ENCODE measurements at regions not wholly inside any gene's neighbourhood (a gene's known extent, or its start where the extent isn't known, plus 50 kb on each side); places are given as distances from the start of the nearest gene placed in this dataset.
"Not testable (repeated sequence)": the region's sequence is repeated elsewhere in the genome, so short reads cannot be mapped to it uniquely, and the experiment has no call there.

- H3K36me3 ChIP-seq (ENCODE audit: control insufficient read depth, insufficient read depth, low read length); H3K9me3 ChIP-seq (ENCODE audit: control insufficient read depth, low read length); H3K4me1 ChIP-seq (ENCODE audit: control insufficient read depth, insufficient read depth, low read length): not testable (repeated sequence)
Measured at GRCh38 chr7:103981-104380, 88.4 kb upstream of the FAM20C start.

GRCh38 chr7:105002-105401 lies 87.4 kb upstream of the FAM20C start:
- Histone ChIP-seq H3K4me3 (ENCODE audit: low read length) (no peak overlapping the region), H3K9me3 (ENCODE audit: control insufficient read depth, low read length) (no peaks in the 10 kb centered on the region), H3K9ac (ENCODE audit: low read length) (no peak overlapping the region), H3K36me3 (ENCODE audit: control insufficient read depth, insufficient read depth, low read length) (no peaks in the 10 kb centered on the region), H3K4me1 (ENCODE audit: control insufficient read depth, insufficient read depth, low read length) (no peaks in the 10 kb centered on the region), H3K27me3 (ENCODE audit: control insufficient read depth, insufficient read depth, low read length) (no peaks in the 10 kb centered on the region)

More at GRCh38 chr7:103981-104380, 88.4 kb upstream of the FAM20C start:
- not testable (repeated sequence) for H3K4me3 ChIP-seq (ENCODE audit: low read length); H3K27me3 ChIP-seq (ENCODE audit: control insufficient read depth, insufficient read depth, low read length); H3K9ac ChIP-seq (ENCODE audit: low read length)

- Histone ChIP-seq H3K4me1 (ENCODE audit: control insufficient read depth, insufficient read depth, low read length) (no peaks in the 10 kb centered on the region), H3K27me3 (ENCODE audit: control insufficient read depth, insufficient read depth, low read length) (no peaks in the 10 kb centered on the region), H3K9me3 (ENCODE audit: control insufficient read depth, low read length) (no peaks in the 10 kb centered on the region), H3K36me3 (ENCODE audit: control insufficient read depth, insufficient read depth, low read length) (no peaks in the 10 kb centered on the region), H3K4me3 (ENCODE audit: low read length) (no peak overlapping the region), H3K9ac (ENCODE audit: low read length) (no peak overlapping the region)
Measured at GRCh38 chr7:106356-106755, 86.0 kb upstream of the FAM20C start.

- Histone ChIP-seq H3K9ac (ENCODE audit: low read length) (no peak overlapping the region), H3K36me3 (ENCODE audit: control insufficient read depth, insufficient read depth, low read length) (no peaks in the 10 kb centered on the region), H3K27me3 (ENCODE audit: control insufficient read depth, insufficient read depth, low read length) (no peaks in the 10 kb centered on the region), H3K4me3 (ENCODE audit: low read length) (no peak overlapping the region), H3K9me3 (ENCODE audit: control insufficient read depth, low read length) (no peaks in the 10 kb centered on the region), H3K4me1 (ENCODE audit: control insufficient read depth, insufficient read depth, low read length) (no peaks in the 10 kb centered on the region)
Measured at GRCh38 chr7:107233-107632, 85.1 kb upstream of the FAM20C start.

- no peaks in the 10 kb centered on the region for H3K27me3 ChIP-seq (ENCODE audit: control insufficient read depth, insufficient read depth, low read length)
- H3K9ac ChIP-seq (ENCODE audit: low read length), result no peak overlapping the region
- H3K9me3 ChIP-seq (ENCODE audit: control insufficient read depth, low read length), result no peaks in the 10 kb centered on the region
- no peak overlapping the region for H3K4me3 ChIP-seq (ENCODE audit: low read length)
- H3K36me3 ChIP-seq (ENCODE audit: control insufficient read depth, insufficient read depth, low read length), result no peaks in the 10 kb centered on the region
- H3K4me1 ChIP-seq (ENCODE audit: control insufficient read depth, insufficient read depth, low read length), result no peaks in the 10 kb centered on the region
Measured at GRCh38 chr7:107907-108306, 84.5 kb upstream of the FAM20C start.

- Histone ChIP-seq H3K4me1 (ENCODE audit: control insufficient read depth, insufficient read depth, low read length) (no peaks in the 10 kb centered on the region), H3K4me3 (ENCODE audit: low read length) (no peak overlapping the region), H3K36me3 (ENCODE audit: control insufficient read depth, insufficient read depth, low read length) (no peaks in the 10 kb centered on the region), H3K27me3 (ENCODE audit: control insufficient read depth, insufficient read depth, low read length) (no peaks in the 10 kb centered on the region), H3K9me3 (ENCODE audit: control insufficient read depth, low read length) (no peaks in the 10 kb centered on the region), H3K9ac (ENCODE audit: low read length) (no peak overlapping the region)
Measured at GRCh38 chr7:109094-109493, 83.3 kb upstream of the FAM20C start.

- H3K27me3 ChIP-seq (ENCODE audit: control insufficient read depth, insufficient read depth, low read length), result no peaks in the 10 kb centered on the region
- H3K9me3 ChIP-seq (ENCODE audit: control insufficient read depth, low read length), result no peaks in the 10 kb centered on the region
- H3K9ac ChIP-seq (ENCODE audit: low read length), result no peak overlapping the region
- H3K36me3 ChIP-seq (ENCODE audit: control insufficient read depth, insufficient read depth, low read length), result no peaks in the 10 kb centered on the region
- no peaks in the 10 kb centered on the region for H3K4me1 ChIP-seq (ENCODE audit: control insufficient read depth, insufficient read depth, low read length)
- H3K4me3 ChIP-seq (ENCODE audit: low read length), result no peak overlapping the region
Measured at GRCh38 chr7:109898-110556, 82.3 kb upstream of the FAM20C start.

GRCh38 chr7:110557-111232 lies 81.7 kb upstream of the FAM20C start:
- no peak overlapping the region for H3K4me3 ChIP-seq (ENCODE audit: low read length)
- no peaks in the 10 kb centered on the region for H3K27me3 ChIP-seq (ENCODE audit: control insufficient read depth, insufficient read depth, low read length)
- H3K4me1 ChIP-seq (ENCODE audit: control insufficient read depth, insufficient read depth, low read length), result no peaks in the 10 kb centered on the region
- no peaks in the 10 kb centered on the region for H3K36me3 ChIP-seq (ENCODE audit: control insufficient read depth, insufficient read depth, low read length)
- H3K9me3 ChIP-seq (ENCODE audit: control insufficient read depth, low read length), result no peaks in the 10 kb centered on the region
- no peak overlapping the region for H3K9ac ChIP-seq (ENCODE audit: low read length)

GRCh38 chr7:111591-111990 lies 80.8 kb upstream of the FAM20C start:
- H3K9ac ChIP-seq (ENCODE audit: low read length), result no peak overlapping the region
- H3K36me3 ChIP-seq (ENCODE audit: control insufficient read depth, insufficient read depth, low read length), result no peaks in the 10 kb centered on the region

GRCh38 chr7:112881-113280 lies 79.5 kb upstream of the FAM20C start:
- Histone ChIP-seq H3K4me3 (ENCODE audit: low read length) (no peak overlapping the region), H3K36me3 (ENCODE audit: control insufficient read depth, insufficient read depth, low read length) (no peaks in the 10 kb centered on the region), H3K9me3 (ENCODE audit: control insufficient read depth, low read length) (no peaks in the 10 kb centered on the region), H3K27me3 (ENCODE audit: control insufficient read depth, insufficient read depth, low read length) (no peaks in the 10 kb centered on the region), H3K9ac (ENCODE audit: low read length) (no peak overlapping the region), H3K4me1 (ENCODE audit: control insufficient read depth, insufficient read depth, low read length) (no peaks in the 10 kb centered on the region)

More at GRCh38 chr7:111591-111990, 80.8 kb upstream of the FAM20C start:
- Histone ChIP-seq H3K27me3 (ENCODE audit: control insufficient read depth, insufficient read depth, low read length) (no peaks in the 10 kb centered on the region), H3K4me1 (ENCODE audit: control insufficient read depth, insufficient read depth, low read length) (no peaks in the 10 kb centered on the region), H3K9me3 (ENCODE audit: control insufficient read depth, low read length) (no peaks in the 10 kb centered on the region), H3K4me3 (ENCODE audit: low read length) (no peak overlapping the region)

GRCh38 chr7:115274-115911 lies 77.0 kb upstream of the FAM20C start:
- peaks cover 14% of the 10 kb centered on the region for H3K4me1 ChIP-seq (ENCODE audit: control insufficient read depth, insufficient read depth, low read length)
- peaks cover 11% of the 10 kb centered on the region for H3K27me3 ChIP-seq (ENCODE audit: control insufficient read depth, insufficient read depth, low read length)
- H3K9me3 ChIP-seq (ENCODE audit: control insufficient read depth, low read length), result no peaks in the 10 kb centered on the region
- no peak overlapping the region for H3K4me3 ChIP-seq (ENCODE audit: low read length)
- no peak overlapping the region for H3K9ac ChIP-seq (ENCODE audit: low read length)
- H3K36me3 ChIP-seq (ENCODE audit: control insufficient read depth, insufficient read depth, low read length), result no peaks in the 10 kb centered on the region

- H3K27me3 ChIP-seq (ENCODE audit: control insufficient read depth, insufficient read depth, low read length), result peaks cover 19% of the 10 kb centered on the region
- no peaks in the 10 kb centered on the region for H3K36me3 ChIP-seq (ENCODE audit: control insufficient read depth, insufficient read depth, low read length)
- no peak overlapping the region for H3K9ac ChIP-seq (ENCODE audit: low read length)
- no peak overlapping the region for H3K4me3 ChIP-seq (ENCODE audit: low read length)
- no peaks in the 10 kb centered on the region for H3K9me3 ChIP-seq (ENCODE audit: control insufficient read depth, low read length)
- H3K4me1 ChIP-seq (ENCODE audit: control insufficient read depth, insufficient read depth, low read length), result peaks cover 18% of the 10 kb centered on the region
Measured at GRCh38 chr7:116188-116981, 76.0 kb upstream of the FAM20C start.
